ENCODE measurements at regions not wholly inside any gene's neighbourhood (a gene's known extent, or its start where the extent isn't known, plus 50 kb on each side); places are given as distances from the start of the nearest gene placed in this dataset.
"Not testable (repeated sequence)": the region's sequence is repeated elsewhere in the genome, so short reads cannot be mapped to it uniquely, and the experiment has no call there.

DNA sequence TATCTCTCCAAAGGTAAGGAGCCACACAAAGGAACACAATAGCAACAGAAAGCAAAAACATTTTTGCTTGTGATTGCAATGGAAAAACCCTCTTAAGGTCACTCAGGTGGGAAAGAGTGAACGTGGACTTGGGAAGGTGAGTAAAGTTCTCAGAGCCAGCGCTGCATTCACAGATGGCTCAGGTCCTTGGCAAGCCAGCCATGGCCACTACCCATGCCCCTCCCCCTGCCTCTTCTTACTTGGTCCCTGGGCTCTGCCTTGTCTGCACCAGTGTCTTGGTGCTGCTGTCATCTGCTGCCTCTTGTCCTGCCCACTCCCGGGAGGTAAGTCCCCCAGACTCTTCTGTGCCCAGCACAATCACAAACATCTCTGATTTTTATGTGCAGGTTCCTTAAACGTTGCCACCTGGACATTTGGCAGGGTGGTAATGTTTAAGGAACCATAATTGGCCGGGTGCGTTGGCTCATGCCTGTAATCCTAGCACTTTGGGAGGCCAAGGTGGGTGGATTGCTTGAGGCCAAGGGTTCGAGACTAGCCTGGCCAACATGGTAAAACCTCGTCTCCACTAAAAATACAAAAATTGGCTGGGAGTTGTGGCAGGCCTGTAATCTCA is 74.6 kb downstream of the FEM1C start:
- no peak for DNase-seq

- no peak for DNase-seq
Observed at GRCh38 chr5:115467628-115468027, 76.9 kb downstream of the FEM1C start.

DNA sequence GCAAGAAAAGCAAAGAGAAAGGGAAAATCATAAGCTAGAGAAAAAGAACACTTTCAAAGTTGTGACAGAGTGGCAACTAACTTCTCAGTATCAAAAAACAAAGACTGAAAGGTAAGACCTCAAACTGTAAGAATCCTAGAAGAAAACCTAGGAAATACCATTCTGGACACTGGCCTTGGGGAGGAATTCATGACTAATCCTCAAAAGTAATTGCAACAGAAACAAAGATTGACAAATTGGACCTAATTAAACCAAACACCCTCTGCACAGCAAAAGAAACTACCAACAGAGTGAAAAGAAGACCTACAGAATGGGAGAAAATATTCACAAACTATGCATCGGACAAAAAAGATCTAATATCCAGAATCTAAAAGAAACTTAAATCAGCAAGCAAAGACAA is 79.1 kb downstream of the FEM1C start:
- no peak for DNase-seq

DNA sequence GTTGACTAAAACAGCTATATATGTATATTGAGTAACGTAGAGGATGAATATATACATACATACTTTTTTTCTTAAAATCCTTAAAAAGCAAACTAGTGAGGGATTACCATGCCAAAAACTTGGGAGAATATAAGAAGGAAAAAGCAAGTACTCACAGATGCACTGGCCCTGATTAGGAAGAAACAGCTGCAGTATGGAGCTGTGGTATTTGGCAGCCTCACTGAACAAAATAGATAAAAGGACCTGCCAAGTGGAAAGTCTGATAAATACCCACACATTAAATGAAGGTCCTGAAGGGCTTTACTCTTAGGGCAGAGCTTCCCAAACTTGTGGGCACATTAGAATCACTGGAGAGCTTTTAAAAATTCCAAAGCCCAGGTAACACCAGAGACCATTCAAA is 80.6 kb downstream of the FEM1C start:
- no peak for DNase-seq

DNA sequence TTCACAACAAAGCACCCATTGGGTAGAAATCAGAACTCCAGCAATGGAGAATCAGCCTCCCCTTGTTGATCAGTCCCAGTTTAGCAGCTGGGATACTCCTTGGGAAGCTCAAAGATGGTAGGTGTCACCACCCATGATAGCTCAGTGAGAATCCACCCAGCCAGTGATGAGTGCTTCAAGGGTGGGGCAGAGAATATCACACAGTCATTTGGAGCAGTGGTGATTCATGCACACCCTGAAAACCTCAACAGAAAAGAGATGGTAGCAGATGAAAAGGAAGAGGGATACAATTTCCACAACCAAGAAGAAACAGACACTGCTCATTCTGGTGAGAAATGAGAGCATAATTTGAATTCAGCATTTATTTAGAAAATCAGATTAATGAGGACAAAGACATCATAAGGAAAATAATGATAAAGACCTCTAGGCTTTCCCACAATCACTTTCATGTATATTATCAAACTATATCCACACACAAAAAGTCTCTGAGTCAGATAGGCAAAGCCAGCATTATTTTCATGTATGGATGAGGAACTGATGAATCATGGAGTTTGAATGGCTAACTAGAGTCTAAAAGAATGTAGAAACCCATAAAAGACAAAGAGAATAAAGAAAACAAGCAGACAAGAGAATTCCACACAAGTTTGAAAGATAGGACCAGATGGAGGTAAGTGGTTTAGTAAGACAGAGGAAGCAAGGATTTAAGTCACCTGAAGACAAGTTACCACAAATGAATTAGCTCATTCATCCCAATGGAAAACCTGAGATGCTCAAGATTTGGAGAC is 82.9 kb downstream of the FEM1C start:
- DNase-seq, result no peak

- no peak for DNase-seq
Observed at GRCh38 chr5:115461093-115461492, 83.5 kb downstream of the FEM1C start.

GRCh38 chr5:115460472-115460871 is 84.1 kb downstream of the FEM1C start:
- DNase-seq, result no peak

GRCh38 chr5:115459855-115460341 is 84.7 kb downstream of the FEM1C start:
- DNase-seq, result no peak

DNA sequence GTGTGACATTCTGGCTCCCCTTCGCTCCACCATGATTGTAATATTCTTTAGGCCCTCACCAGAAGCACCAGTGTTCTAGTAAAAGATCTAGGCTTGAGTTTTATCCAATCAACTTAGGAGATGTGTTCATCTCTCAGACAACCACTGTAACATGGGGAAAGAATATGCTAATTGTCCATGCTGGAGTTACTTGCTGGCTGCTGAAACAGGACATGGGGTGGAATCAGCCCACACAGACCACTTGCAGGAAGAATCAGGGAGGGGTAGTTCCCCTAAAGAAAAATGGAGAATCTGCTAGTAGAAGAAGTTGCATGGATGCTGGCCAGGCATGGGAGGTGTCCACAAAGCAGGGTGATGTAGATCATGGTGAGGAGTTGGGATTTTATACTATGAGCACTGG is 86.2 kb downstream of the FEM1C start:
- DNase-seq, result no peak

- peak; percentile 22 for DNase-seq
Observed at GRCh38 chr5:115458003-115458409, 86.6 kb downstream of the FEM1C start.

GRCh38 chr5:115457571-115457970 is 87.0 kb downstream of the FEM1C start:
- DNase-seq, result no peak

GRCh38 chr5:115456539-115457040 is 88.0 kb downstream of the FEM1C start:
- no peak for DNase-seq

DNA sequence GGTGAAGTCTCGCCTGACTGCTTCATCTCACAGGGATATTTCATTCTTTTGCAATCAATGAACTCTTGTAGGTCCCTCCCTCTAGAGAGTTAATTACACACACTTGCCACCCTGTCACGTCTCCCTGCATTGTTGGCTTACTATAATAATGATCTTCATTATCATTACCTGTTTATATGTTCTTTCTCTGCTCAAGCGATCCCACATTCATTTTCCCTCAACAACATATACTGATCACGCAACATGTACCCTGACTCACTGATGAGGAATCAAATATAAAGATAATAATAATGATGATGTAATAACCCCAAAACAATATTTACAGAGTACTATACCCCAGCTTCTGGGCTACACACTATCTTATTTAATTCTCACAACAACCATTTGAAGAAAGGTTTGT is 88.5 kb downstream of the FEM1C start:
- DNase-seq, result no peak

GRCh38 chr5:115455301-115455707 is 89.3 kb downstream of the FEM1C start:
- no peak for DNase-seq

DNA sequence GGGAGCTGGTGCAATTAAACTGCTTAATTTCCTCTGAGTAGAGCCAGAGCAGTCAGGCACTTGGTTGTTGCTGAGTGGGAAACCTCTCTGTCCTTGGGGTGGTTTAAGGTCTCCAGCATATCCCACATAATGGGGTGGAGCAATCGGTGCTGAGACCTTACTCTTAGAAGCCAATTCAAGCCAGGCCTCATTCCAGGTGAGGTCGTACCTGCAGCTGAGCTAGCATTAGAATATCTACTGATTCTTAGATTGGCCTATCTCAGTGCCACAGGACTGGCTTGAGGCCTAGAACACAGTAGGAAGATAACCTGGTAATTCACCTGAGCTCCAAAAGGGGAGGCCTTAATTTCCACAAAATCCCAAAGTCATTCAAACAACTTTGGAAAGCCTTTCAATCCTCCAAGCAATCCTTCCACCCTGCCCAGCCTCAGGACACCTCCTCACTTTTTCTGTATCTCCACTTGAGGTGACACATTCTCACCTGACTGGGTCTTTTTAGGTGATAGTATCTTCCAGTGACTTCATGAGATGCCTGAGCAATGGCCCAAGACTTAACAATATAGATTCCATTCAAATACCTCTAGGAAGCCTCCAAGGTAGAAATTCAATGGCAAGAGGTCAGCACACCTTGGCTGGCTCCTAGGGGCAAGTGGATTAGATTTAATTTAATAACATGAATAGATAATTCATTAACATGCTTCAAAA is 91.0 kb downstream of the FEM1C start:
- no peak for DNase-seq

GRCh38 chr5:115452536-115453235 is 91.9 kb downstream of the FEM1C start:
- DNase-seq, result no peak

- no peak for DNase-seq
Observed at GRCh38 chr5:115452083-115452482, 92.5 kb downstream of the FEM1C start.

- DNase-seq, result no peak
Observed at GRCh38 chr5:115450741-115451140, 93.8 kb downstream of the FEM1C start.

- not testable (repeated sequence) for DNase-seq
Observed at GRCh38 chr5:115448630-115449029, 95.9 kb downstream of the FEM1C start.

- no peak for DNase-seq
Observed at GRCh38 chr5:115440782-115441451, 103.7 kb downstream of the FEM1C start.

DNA sequence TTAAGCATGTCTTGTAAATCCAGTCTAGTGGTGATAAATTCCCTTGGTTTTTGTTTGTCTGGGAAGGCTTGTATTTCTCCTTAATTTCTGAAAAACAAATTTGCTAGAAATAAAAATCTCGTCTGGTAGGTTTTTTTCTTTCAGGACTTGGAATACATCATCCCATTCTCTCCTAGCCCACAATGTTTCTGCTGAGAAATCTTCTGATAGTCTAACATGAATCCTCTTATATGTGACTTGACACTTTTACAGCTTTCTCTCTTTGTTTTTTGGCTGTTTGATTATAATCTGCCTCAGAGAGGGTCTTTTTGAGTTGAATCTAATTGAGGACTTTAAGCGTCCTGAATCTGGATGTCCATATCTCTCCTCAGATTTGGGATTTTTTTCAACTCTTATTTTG is 104.9 kb downstream of the FEM1C start:
- no peak for DNase-seq

DNA sequence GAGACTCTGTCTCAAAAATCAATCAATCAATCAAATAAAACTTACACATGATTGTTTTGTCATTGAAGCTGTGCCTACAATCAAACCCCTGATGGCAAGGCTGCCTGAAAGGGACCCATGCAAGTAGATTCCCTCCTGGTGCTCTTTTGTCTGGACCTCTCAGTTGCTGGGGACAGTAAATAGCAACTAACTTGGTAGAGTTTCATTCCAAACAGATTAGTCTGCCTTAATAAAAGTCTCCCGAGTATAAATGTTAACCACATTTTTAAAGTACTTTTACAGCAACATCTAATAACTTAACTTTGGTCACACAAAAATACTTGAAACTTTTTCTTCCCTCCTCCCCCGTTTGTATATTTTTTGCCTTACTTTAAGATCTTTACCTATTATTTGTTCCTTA is 105.5 kb downstream of the FEM1C start:
- DNase-seq, result no peak
